RWPE2 (cell line): ENCODE measurements at regions not wholly inside any gene's neighbourhood (a gene's known extent, or its start where the extent isn't known, plus 50 kb on each side); places are given as distances from the start of the nearest gene placed in this dataset.

Source experiments
- ATAC-seq: fragments of 200-7000 bp; cut with Tn5 transposase; 3 replicates; pipeline ENCODE4 v1.9.1; 2021; ENCODE audit warnings: low read depth
- DNase-seq: peaks from one replicate; pipeline ENCODE4 v3.0.0-alpha.2; 2020; ENCODE audit warnings: low spot score
- H3K27ac ChIP-seq: fragments of 450-650 bp; 2 replicates; pipeline ENCODE4 v1.5.1; 2017; ENCODE audit warnings: mild to moderate bottlenecking; ENCODE audit not compliant: poor library complexity, severe bottlenecking
- H3K27me3 ChIP-seq: fragments of 250-450 bp; sonication (Bioruptor Pico); 2 replicates; pipeline ENCODE4 v1.5.1; 2021; ENCODE audit warnings: mild to moderate bottlenecking, moderate library complexity; ENCODE audit not compliant: insufficient read depth, poor library complexity, severe bottlenecking
- H3K36me3 ChIP-seq: fragments of 250-450 bp; sonication (Bioruptor Pico); 2 replicates; pipeline ENCODE4 v1.5.1; 2020; ENCODE audit warnings: low read depth, mild to moderate bottlenecking, moderate library complexity
- H3K4me1 ChIP-seq: fragments of 250-450 bp; sonication (Bioruptor Pico); 2 replicates; pipeline ENCODE4 v1.5.1; 2021; ENCODE audit warnings: mild to moderate bottlenecking, moderate library complexity; ENCODE audit not compliant: insufficient read depth, poor library complexity, severe bottlenecking
- H3K4me3 ChIP-seq: fragments of 250-450 bp; sonication (Bioruptor Pico); 2 replicates; pipeline ENCODE4 v1.5.1; 2021; ENCODE audit warnings: mild to moderate bottlenecking, moderate library complexity; ENCODE audit not compliant: severe bottlenecking
- H3K9me3 ChIP-seq: fragments of 250-450 bp; sonication (Bioruptor Pico); 2 replicates; pipeline ENCODE4 v1.5.1; 2021; ENCODE audit warnings: mild to moderate bottlenecking, moderate library complexity; ENCODE audit not compliant: severe bottlenecking
- CTCF ChIP-seq: fragments of 450-650 bp; IDR thresholded peaks from one replicate; pipeline ENCODE4 v1.5.1; 2017; ENCODE audit warnings: mild to moderate bottlenecking, moderate library complexity; ENCODE audit not compliant: poor library complexity, severe bottlenecking

GRCh38 chrX:40494005-40494404, 86.8 kb upstream of the ATP6AP2 start:
- H3K27me3 ChIP-seq: no peaks in the 10 kb centered on the region
- no peak overlapping the region for H3K4me3 ChIP-seq
- H3K9me3 ChIP-seq: no peaks in the 10 kb centered on the region
- no peak overlapping the region for H3K27ac ChIP-seq
- ATAC-seq (no peak), DNase-seq (no peak)
- H3K36me3 ChIP-seq: no peaks in the 10 kb centered on the region
- no peaks in the 10 kb centered on the region for H3K4me1 ChIP-seq
- no peak for TF ChIP-seq CTCF

- Histone ChIP-seq H3K27me3 (no peaks in the 10 kb centered on the region), H3K36me3 (no peaks in the 10 kb centered on the region), H3K9me3 (no peaks in the 10 kb centered on the region), H3K4me3 (no peak overlapping the region), H3K4me1 (no peaks in the 10 kb centered on the region), H3K27ac (no peak overlapping the region)
- TF ChIP-seq CTCF: no peak
- DNase-seq (no peak), ATAC-seq (no peak)
Observed at GRCh38 chrX:40488296-40488695, 92.5 kb upstream of the ATP6AP2 start.

- TF ChIP-seq CTCF: no peak
- ATAC-seq: no peak
- H3K27me3 ChIP-seq: no peaks in the 10 kb centered on the region
- DNase-seq: no peak
- H3K36me3 ChIP-seq: no peaks in the 10 kb centered on the region
- H3K9me3 ChIP-seq: no peaks in the 10 kb centered on the region
- no peaks in the 10 kb centered on the region for H3K4me1 ChIP-seq
- no peak overlapping the region for H3K4me3 ChIP-seq
- H3K27ac ChIP-seq: no peak overlapping the region
Observed at GRCh38 chrX:40485973-40486372, 94.8 kb upstream of the ATP6AP2 start.

- Histone ChIP-seq H3K4me3 (no peak overlapping the region), H3K27me3 (no peaks in the 10 kb centered on the region)
- no peak for TF ChIP-seq CTCF
Observed at GRCh38 chrX:40485102-40485826, 95.5 kb upstream of the ATP6AP2 start.

GRCh38 chrX:40484408-40485091, 96.2 kb upstream of the ATP6AP2 start:
- no peak overlapping the region for H3K4me3 ChIP-seq
- no peaks in the 10 kb centered on the region for H3K9me3 ChIP-seq
- no peak for ATAC-seq
- H3K4me1 ChIP-seq: no peaks in the 10 kb centered on the region
- no peak for DNase-seq
- H3K36me3 ChIP-seq: no peaks in the 10 kb centered on the region
- no peak for TF ChIP-seq CTCF
- no peak overlapping the region for H3K27ac ChIP-seq
- no peaks in the 10 kb centered on the region for H3K27me3 ChIP-seq

More at GRCh38 chrX:40485102-40485826, 95.5 kb upstream of the ATP6AP2 start:
- H3K27ac ChIP-seq: no peak overlapping the region
- H3K9me3 ChIP-seq: no peaks in the 10 kb centered on the region
- no peaks in the 10 kb centered on the region for H3K36me3 ChIP-seq
- no peaks in the 10 kb centered on the region for H3K4me1 ChIP-seq
- ATAC-seq (no peak), DNase-seq (no peak)
